CD4-positive, alpha-beta T cell treated with Interleukin-17A for 1 hour (primary cell): ENCODE measurements at regions not wholly inside any gene's neighbourhood (a gene's known extent, or its start where the extent isn't known, plus 50 kb on each side); places are given as distances from the start of the nearest gene placed in this dataset.

Source experiments
- DNase-seq: peaks from one replicate; pipeline ENCODE4 v3.0.0-alpha.2; 2020

DNA sequence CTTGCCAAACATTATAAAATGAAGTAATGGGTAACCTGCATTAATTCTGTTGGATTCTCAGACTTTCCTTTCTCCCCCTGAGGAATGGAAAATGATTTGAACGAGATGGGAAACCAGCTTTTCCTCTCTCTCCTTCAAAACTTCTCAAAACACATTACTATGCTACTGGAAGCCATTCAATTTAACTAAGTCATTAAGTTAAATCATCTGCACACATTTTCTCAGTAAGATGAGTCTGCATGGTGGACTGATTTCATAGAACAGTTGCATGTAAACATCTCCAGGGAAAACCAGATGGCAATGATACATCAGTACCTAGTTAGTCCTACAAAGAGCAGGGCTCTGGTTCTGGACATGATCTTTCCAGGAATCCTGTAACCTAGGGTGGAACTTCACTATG lies 59.9 kb downstream of the BMP4 start:
- no peak for DNase-seq

DNA sequence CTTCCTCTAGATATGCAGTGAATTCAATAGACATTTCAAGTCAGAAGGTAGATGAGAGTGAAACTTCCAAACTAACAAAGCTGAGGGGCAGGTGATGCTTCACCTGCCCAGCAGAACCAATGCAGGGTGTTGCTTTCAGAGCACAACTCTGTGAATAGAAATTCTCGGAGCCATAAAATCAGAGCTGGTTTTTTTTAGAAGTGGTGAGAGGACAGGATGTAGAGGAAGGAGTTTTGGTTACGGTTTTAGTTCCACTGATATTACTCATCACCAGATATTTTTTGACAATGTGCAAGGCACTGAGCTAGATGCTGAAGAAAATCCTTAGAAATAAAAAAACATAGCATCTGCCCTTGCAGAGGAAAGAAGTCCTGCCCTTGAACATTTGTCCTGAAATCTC lies 62.2 kb downstream of the BMP4 start:
- no peak for DNase-seq

DNA sequence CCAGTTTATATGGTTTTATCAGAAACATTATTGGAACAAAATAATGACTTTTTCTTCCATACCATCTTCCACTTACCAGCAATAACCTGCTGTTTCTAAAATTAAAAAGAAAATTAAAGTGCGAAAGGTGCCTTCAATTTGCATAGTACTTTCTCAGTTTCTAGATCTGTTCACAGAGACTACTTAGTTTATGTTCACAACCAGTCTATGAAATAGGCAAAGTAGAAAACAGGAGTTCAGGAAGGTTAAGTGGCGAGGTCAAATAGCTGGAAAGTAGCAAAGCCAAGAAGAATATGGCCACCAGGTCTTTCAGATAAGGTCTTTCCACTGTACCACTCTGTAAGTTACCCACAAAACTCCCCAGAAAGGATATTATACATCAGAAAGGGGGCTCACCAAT lies 63.3 kb downstream of the BMP4 start:
- DNase-seq, result no peak

DNA sequence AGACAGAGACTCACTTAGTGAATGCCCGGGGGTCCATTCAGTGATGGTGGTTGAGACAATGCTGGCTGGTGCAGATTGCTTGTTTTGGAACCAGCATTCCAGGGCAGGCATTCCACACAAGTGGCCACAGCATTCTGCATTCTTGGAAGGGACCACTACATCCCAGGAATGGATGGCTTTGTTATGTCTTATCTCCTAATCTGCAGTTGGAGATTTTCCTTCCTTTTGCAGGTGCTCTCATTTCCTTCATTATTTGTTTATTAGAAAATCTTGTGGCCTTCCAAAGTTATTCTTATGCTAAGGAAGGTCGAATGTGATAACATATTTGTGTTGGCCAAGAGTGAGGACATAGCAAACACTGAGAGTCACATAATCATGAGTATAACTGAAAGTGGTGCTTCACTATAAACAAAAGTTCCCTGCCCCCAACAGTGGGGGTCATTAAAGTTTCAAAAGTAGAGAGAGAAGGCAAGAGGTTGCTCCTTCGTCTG lies 66.0 kb downstream of the BMP4 start:
- no peak for DNase-seq

DNA sequence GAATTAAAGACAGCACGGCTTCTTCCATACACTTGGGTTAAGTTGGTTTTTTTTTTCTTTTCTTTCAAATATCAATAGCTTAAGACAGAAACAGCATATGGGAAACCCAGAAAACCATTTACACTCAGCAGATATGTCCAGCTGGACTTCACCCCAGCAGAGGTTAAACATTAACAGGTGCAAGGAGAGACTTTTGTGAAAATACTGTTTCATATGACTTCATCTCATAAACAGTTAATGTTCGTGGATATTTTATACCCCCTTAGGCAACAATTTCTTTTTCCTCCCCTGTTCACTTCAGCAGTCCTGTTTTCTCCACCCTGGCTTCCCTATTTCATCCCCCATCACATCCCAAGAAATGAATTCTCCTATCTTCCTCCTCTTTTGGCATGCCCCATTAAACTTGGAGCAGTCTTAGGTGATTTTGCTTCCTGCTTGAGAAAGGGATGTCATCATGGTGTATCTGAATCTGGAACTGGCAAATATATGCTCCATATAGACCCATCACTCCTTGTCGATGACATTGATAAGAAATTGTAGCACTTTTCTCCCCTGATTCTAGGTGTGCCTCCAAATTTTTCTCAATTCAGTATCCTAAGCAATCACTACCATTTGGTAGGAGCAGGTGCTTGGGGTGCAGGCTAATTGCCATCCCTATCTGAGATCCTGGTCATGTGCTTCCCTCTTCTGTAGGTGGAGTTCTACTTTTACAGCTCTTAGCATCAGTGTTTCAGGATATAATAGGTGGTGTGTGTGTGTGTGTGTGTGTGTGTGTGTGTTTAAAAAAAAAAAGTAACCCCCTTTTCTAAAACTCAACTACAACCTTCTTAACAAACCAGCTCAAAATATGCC lies 67.9 kb downstream of the BMP4 start:
- DNase-seq, result no peak

DNA sequence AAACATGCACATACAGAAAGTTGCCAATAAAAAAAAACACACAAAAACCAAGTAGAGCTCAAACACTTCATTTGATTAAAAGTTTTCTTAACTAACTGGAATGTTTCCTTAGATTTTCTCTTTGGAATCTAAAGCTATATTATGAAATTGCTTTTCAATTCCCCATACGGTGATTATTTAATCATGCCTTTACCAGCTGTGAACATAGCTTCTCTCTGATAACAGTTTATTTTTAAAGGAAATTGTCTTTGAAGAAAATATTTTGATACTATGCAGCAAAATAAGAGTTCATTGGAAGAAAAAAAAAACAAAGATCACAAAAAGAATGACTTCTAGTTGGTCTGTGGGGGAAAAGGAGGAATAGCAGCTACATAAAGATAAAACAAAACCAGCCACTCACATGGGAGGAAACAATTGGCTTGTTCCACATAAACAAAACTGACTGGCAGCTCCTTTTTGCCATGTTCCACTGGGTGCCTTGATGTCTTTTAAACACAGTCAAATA lies 71.4 kb downstream of the BMP4 start:
- DNase-seq, result no peak

DNA sequence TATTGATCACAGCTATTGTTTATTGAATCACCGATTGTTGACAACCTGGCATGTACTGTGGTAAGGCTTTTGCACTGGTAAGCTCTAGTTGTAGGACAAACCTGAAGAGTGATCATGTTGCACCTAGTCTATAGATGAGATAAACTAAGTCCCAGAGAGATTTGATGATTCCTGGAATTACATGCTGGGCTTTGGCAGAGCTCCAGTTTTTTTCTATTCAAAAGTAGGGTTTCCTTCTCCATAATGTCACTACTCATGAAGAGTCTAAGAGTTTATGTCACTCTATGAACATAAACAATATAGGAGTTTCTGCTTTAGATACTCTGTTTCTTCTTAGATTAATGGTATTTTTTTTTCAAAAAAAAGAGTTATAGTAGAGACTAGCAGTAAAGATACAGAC lies 72.0 kb downstream of the BMP4 start:
- DNase-seq, result no peak

DNA sequence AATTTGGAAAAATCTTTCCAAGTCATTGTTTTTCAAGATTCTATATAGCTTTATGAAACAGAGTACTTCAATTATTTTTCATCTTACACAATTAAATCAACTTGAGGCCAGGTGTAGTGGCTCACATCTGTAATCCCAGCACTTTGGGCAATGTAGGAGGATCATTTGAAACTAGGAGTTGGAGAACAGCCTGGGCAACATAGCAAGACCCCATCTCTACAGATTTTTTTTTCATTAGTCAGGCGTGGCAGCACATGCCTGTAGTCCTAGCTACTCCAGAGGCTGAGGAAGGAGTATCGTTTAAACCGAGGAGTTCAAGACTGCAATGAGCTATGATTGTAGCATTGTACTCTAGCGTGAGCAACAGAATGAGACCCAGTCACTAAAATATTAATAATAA lies 72.9 kb downstream of the BMP4 start:
- no peak for DNase-seq

DNA sequence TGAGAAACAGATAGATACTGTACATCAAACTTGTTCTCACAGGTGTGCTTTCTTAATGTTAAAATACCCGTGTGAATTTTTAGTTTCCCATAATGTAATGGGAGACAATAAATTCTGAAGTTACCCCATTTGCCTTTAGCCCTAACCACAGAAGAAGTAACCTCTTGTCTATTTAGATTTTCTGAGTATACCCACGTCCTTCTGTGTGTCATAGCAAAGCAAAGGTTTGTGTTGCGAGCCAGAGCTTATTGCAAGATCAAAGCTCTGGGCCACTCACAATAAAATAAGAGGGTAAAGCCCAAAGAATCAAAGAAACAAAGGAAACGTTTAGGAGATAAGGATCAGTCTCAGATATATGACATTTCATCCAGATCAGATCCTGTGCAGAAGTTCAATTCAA lies 73.9 kb downstream of the BMP4 start:
- no peak for DNase-seq

DNA sequence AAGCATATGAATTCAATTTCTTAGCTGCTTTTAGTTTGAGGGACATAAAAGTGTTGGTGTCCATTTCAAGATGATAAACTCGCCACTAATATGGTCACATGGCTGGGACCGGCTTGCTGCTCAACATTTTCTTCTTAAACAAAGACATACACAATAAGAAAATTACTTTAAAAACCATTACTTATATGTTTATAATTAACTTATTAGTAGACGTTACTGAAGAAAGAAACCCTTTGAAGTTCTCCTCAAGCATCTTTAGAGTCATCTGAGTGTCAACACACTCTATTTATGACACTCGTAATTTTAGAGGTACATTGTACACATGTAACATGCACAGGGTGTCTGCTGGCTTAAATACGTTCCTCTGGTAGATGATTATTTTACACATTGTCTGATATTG lies 74.7 kb downstream of the BMP4 start:
- no peak for DNase-seq

DNA sequence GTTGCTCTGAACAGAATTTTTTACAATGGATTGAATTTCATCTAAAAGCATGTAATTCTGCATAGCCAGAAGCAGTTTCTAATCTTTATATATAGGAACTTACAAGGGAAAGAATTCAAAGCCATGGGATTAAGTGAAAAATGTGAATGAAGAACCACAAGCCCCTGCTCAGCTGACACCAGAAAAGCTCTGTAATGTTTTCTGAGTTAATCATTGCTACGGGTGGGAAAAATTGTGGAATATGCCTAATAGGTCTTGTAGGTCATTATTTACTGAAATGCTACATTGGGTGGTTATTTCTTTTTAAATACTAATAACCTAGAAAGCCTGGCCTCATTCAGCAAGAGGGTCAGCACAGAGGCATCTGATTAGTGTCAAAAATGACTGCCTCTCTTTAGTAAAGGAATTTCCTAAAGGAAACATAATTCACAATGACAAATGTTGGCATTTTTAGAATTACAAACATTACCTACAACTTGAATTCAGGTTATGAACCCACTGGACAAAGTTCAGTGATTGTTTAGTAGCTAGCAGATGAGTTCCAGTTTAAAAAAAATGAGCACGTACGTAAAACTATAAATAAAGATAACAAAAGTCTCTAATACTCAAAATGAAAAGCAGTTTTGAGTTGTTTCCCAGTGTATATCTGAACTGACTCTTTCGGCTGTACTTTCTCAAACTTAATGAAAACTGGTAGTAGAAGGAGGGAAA lies 75.3 kb downstream of the BMP4 start:
- DNase-seq, result no peak

DNA sequence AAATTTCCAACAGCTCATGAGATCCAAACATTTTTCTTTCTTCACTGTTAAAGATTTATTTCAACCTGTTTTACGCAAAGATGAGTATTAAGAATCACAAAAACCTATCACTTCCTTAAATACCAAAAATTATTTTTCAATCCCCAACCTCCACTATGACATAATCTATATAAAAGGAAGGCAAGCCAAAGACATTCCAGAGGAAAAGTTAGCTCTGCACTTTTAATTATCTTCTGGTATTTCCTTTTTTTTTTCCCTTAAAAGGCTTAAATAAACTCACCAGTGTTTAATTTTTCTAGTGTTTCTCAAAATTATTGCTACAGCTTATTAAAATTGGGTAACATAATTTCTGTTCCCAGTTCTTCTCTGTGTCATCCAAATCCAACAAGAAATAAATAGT lies 75.9 kb downstream of the BMP4 start:
- no peak for DNase-seq

DNA sequence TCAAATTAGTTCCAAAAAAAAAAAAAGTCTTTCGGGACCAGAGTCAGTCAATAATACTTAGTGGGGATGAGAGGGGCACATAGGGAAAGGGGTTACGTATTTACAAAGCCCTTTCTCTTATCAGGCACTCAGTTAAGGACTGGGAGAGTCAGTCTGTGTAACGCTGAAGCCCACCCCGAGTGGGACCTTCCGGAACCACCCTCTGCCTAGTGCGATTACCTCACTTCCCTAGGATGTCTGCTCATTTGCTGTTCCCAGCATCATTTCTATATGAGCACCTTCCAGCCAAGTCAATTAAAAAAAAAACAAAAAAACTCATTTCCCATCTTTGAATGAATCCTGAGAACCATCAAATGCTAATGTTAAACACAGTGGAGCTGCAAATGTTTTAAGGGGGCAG lies 76.9 kb downstream of the BMP4 start:
- no peak for DNase-seq

DNA sequence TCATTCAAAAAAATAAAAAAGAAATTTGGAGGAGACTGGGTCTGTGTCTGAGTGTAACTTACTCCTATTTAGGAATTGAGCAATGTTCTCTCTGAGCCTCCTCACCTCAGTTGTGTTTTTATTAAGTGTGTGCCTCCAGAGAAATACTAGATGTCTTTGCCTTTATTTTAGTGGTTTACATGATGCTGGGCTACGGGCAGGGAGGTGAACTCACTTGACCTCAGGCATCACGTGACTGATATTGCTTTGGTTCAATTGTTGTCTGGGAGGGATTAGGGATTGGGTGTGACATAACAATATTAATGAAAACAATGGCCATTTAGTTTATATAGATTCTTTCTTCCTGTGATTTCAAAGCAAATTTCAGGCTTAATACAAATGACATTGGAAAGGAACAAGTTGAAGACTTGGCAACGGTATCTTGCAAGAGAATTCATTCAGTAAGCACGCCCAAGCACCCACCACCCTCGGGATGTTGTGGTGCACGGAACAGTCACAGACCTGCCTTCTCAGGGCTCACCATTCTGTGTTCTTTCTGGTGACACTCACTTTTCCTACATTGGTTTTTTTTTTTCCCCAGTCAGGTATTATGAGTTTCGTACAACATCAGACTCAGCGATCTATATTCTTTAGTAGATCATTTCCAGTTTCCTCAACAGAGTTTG lies 77.5 kb downstream of the BMP4 start:
- no peak for DNase-seq

DNA sequence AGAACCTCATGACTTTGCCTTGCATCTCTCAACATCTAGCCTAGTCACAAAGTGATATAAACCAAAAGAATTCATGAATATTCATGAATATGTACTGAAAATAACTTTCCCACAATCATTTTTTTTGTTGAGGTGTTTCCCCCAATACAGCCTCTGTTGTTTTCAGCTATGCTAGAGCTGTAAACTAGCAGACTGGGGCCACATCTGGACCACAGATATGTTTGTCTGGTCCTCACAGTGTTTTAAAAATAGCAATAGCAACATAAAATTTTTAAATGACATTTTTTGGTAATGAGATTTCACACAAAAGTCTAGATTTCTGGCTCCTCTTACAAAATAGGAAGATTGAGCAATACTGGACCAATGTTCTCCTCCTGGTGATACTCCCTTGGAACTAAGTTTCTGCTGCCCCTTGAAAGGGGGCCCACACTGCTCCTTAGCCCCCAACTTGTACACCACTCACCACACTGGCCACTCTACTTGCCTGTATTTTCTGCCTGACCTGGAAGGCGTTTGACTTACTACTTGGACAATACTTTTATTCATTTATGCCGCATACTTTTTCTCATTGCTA lies 81.2 kb downstream of the BMP4 start:
- DNase-seq, result no peak

DNA sequence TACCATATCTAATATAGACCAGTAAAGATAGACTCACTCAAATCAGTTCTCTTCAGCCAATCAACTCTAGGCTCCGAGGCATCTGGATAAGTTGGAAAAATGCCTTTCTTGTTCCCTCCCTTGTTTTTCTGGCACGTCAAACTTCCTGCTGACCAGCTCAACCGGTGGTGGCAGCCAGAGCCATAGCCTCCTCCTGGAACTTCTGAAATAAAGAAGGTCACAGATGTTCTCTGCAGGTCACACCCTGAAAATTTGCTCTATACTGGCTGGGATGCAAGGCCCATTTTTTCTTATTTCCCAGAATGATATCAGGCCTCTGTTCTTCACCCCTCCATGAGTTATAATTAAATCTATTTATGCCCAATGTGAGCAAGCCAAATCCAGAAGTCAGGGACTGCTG lies 81.9 kb downstream of the BMP4 start:
- no peak for DNase-seq

DNA sequence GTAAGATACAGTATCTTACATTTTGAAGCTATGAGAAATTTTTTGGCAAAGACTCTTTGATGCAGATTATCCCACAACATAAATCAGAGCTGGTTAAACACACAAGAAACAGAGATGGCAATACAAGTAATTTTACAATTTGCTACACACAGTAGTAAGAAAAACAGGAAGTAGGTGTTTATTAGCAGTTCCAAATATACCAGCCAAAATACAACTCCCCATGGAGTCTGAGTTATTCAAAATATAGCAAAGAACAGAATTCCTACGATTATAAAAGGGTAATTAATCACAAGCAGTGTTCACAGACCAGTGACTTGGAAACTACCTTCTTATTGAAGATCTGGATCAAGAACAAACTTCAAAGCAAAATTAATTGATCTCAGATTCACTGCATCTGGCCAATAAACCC lies 83.9 kb downstream of the BMP4 start:
- no peak for DNase-seq

DNA sequence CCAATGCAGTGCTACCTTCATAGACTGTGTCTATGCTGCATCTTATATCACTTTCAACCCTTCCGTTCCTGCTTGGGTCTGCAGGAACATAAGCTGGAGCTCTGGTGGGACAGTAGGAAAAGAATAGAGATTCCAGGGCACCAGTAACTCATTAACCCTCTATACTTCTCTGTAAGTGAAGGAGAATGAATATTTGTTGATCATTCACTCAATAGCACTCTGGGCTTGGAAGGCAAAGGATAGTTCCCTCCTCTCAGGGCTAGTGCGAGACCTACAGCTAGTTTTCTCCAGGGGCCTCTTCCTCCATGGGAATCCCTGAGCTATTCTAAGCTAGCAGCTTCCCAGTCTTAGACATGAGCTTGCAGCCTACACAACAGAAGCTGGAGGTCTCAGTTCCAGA lies 84.7 kb downstream of the BMP4 start:
- DNase-seq, result no peak

DNA sequence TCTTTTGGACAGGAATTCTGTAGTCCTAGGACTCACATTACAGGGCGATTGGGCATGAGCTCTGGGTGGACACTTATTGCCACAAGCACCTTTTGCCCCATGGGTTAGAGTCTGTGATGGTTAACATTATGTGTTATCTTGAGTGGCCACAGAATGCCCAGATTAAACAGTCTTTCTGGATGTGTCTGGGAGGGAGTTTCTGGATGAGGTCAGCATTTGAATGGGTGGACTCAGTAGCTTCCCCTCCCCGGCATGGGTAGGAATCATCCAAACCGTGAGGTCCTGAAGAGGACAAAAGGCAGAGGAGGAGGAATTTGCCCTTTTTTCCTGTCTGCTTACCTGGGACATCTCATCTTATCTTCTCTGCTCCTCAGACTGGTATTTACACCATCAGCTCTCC lies 85.6 kb downstream of the BMP4 start:
- DNase-seq, result no peak

DNA sequence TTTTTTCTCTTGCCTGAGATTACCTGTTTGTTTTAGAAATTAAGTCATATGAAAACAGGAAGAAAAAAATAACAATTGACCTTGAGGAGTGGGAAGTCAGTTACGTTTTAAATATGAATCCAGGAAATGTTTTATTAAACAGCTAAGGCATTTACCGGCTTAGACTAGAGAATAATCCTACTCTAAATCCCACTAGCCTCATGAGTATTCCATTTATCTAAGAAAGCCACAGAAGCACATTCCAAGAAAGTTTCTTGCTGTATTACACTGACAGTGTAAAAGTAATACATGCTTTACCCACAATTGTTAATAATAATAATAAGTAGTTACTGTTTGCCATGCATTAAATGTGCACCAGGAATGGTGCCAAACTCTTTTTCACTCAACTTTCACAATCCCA lies 90.9 kb downstream of the BMP4 start:
- DNase-seq, result no peak

DNA sequence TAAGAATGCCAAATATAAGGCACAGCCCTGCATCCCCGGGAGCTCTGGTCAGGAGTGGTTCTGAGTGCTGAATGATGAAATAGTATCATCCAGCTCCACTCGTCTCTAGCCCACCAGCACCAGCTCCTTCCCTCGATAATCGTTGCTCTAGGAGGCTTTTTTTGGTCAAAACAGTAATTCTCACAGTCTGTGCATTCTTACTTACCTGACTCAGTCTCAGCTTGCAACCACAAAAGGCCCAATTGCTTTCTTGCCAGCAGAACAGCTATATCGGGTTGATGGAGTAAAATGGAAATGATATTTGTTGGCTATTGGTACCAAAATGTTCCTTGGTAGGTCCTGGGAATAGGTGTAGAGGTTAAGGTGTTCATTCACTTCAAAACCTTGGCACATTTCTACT lies 94.8 kb downstream of the BMP4 start:
- DNase-seq, result no peak

DNA sequence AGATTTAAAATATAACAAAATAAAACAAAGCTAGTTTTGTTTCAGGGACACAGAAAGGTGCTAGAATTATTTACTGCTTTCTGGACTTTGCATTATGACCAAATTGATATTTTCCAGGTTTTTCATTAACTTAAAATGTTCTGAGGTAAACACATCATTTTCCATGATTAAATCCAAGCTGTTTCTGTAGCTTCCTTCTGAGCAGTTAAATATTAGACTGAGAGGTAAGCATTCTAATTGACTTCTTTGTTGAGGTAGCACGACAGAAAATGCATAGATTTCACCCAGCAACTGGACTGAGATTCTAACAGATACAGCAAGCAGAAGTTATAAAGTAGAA lies 98.3 kb downstream of the BMP4 start:
- DNase-seq, result no peak

DNA sequence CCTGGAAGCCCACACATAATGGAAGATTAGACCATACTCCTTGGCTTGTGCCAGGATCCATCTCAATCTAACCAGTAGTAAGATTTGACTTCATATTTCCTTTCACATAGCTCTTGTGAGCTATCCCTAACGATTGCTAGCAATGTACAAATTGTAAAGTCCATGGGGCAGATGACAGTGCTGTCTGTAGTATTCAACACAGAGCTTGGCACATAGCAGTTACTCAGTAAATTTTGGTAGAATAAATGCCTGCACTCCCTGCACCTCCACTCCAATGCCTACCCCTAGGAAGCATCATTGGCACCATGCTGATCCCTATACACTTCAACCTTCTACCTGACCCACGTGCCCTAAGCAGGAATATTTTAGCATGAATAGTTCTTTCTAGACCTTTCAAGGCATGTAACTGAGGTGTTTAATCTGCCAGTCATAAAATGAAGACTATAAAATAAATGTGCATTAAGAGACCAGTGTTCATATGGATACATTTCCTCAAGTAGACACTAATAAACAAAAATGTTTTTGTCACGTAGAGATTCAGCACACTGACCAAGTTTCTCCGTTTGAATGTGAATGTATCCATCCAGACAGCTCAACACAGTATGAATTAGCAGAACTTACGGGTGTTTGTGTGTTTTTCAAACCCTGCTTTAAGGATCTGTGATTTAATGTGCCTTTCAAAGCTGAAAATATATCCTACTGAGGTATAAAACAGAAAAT lies 98.8 kb downstream of the BMP4 start:
- no peak for DNase-seq
